Eye (tissue), 1 donor: ENCODE measurements at regions not wholly inside any gene's neighbourhood (a gene's known extent, or its start where the extent isn't known, plus 50 kb on each side); places are given as distances from the start of the nearest gene placed in this dataset.

Source experiments
- DNase-seq: peaks from one replicate; pipeline ENCODE4 v3.0.0-alpha.2; 2015

- no peak for DNase-seq
Measured at GRCh38 chr17:73724341-73724740, 80.1 kb upstream of the SDK2 start.

GRCh38 chr17:73724990-73725389 is 80.7 kb upstream of the SDK2 start:
- DNase-seq = no peak

GRCh38 chr17:73725794-73726515 is 81.7 kb upstream of the SDK2 start:
- no peak for DNase-seq

GRCh38 chr17:73727941-73728340 is 83.7 kb upstream of the SDK2 start:
- no peak for DNase-seq

- DNase-seq = no peak
Measured at GRCh38 chr17:73729101-73729500, 84.9 kb upstream of the SDK2 start.

GRCh38 chr17:73731733-73732132 is 87.5 kb upstream of the SDK2 start:
- no peak for DNase-seq

- DNase-seq = no peak
Measured at GRCh38 chr17:73733517-73733916, 89.3 kb upstream of the SDK2 start.

- DNase-seq = no peak
Measured at GRCh38 chr17:73735245-73735644, 91.0 kb upstream of the SDK2 start.

GRCh38 chr17:73738751-73739575 is 94.7 kb upstream of the SDK2 start:
- DNase-seq = no peak

- no peak for DNase-seq
Measured at GRCh38 chr17:73740370-73740769, 96.1 kb upstream of the SDK2 start.

- DNase-seq = no peak
Measured at GRCh38 chr17:73742948-73743381, 98.7 kb upstream of the SDK2 start.

- no peak for DNase-seq
Measured at GRCh38 chr17:73743518-73744201, 99.4 kb upstream of the SDK2 start.

GRCh38 chr17:73744411-73744810 is 100.2 kb upstream of the SDK2 start:
- DNase-seq = peak; percentile 34

- DNase-seq = no peak
Measured at GRCh38 chr17:73746314-73747073, 102.2 kb upstream of the SDK2 start.

GRCh38 chr17:73747221-73748002 is 103.2 kb upstream of the SDK2 start:
- DNase-seq = no peak

GRCh38 chr17:73748508-73748907 is 104.3 kb upstream of the SDK2 start:
- DNase-seq = no peak

- DNase-seq = no peak
Measured at GRCh38 chr17:73749337-73749823, 105.1 kb upstream of the SDK2 start.

GRCh38 chr17:73749928-73750605 is 105.8 kb upstream of the SDK2 start:
- DNase-seq = no peak

GRCh38 chr17:73750975-73751374 is 106.7 kb upstream of the SDK2 start:
- DNase-seq = no peak

- DNase-seq = no peak
Measured at GRCh38 chr17:73753751-73754496, 109.7 kb upstream of the SDK2 start.
